ENCODE measurements at regions not wholly inside any gene's neighbourhood (a gene's known extent, or its start where the extent isn't known, plus 50 kb on each side); places are given as distances from the start of the nearest gene placed in this dataset.
A peak's percentile ranks its signal among the peaks of the same experiment; 100 is the strongest.

DNA sequence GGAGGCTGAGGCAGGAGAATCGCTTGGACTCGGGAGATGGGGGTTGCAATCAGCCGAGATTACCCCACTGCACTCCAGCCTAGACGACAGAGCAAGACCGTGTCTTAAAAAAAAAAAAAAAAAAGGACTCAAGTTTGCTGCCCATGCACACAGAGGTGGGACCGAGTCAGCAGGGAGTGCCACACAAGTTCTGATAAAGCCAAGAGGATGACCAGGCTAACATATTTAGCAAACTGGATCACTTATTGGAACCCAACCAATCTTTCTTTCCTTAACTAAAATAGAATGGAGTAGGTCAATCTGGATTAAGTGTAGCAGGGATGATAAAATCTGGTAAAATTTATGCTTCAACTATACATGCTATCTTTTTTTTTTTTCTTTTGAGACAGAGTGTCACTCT is 190.4 kb upstream of the FOXN3 start:
- no peak for DNase-seq (ENCODE audit: low read depth)

GRCh38 chr14:89603938-89604480 is 187.0 kb upstream of the FOXN3 start:
- DNase-seq (ENCODE audit: low read depth) = no peak

DNA sequence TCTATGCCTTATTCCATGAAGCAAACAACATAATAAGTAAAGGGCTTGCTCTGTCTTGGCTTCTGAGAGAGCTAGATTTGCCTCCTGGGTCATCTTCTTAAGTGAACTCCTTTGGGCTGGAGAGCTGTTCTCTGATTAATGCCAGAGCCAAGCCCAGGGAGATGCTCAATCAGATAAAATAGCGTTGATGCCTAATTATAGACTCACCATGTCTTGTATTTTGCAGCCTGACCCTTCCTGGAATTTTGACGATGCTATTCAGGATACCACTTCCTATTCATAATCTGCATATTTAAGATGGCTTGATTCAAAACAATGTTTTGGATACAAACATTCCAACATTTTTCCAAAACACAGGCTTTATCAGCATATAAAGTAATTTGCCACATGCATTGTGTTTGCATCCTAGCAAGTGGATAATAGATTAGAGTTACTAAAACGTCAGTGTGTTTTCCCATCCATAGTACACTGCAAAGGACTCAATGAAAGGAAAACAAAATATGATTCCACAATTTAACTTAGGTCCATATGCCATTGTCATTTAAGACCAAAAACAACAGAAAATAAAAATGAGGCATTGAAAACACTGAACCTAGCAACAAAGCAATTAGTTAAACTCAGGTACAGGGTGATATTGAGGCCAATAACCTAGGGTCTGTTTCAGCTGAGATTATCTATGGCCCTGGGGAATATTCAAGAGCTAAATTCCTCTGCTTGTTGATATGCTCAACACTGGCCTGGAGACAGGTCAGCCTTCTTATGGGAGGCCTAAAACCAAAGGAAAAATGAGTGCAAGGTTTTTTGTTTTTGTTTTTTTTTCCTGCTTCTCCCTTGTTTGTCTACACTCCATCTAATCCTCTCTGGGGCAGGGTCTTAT is 184.2 kb upstream of the FOXN3 start:
- DNase-seq (ENCODE audit: low read depth) = no peak

- no peak for DNase-seq (ENCODE audit: low read depth)
Observed at GRCh38 chr14:89600029-89600428, 183.0 kb upstream of the FOXN3 start.

DNA sequence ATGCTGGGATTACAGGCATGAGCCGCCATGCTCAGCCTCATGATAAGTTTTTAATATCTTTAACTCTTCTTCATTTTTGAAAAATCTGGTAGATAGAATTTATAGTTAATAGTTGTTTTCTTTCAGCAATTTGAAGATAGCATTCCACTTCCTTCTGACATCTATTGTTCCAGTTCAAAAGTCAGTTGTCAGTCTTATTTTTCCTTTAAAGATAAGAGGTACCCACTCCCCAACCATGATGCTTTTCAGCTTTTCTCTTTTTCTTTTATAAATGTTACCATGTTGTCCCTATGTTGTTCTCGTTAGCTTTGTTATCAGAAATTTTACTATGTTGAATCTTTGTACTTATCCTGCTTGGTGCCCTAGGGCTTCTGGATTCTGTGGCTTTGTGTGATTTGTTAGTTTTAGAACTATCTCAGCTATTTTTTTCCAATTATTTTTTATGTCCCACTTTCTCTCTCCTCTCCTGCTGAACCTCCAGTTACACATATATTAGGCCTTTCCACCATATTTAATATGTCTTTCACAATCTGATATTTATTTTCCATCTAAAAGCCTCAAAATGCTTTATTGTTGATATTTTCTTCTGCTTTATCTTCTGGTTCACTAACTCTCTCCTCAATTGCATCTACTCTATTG is 181.6 kb upstream of the FOXN3 start:
- peak; percentile 18 for DNase-seq (ENCODE audit: low read depth)

DNA sequence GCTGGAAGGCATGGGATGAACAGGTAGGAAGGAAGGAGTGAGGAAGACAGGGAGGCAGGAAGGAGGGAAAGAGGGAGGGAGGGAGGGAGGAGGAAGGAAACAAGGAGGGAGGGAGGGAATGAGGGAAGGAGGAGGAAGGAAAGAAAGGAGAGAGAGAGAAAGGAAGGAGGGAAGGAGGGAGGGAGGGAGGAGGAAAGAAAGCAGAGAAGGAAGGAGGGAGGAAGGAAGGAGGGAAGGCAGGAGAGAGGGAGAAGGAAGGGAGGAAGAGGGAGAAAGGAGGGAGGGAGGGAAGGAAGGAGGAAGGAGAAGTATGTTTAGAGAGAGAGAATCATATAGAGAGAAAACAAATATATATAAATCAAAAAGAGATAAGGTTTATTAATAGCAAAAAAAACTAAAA is 175.9 kb upstream of the FOXN3 start:
- no peak for DNase-seq (ENCODE audit: low read depth)

- no peak for DNase-seq (ENCODE audit: low read depth)
Observed at GRCh38 chr14:89589400-89590118, 172.5 kb upstream of the FOXN3 start.

DNA sequence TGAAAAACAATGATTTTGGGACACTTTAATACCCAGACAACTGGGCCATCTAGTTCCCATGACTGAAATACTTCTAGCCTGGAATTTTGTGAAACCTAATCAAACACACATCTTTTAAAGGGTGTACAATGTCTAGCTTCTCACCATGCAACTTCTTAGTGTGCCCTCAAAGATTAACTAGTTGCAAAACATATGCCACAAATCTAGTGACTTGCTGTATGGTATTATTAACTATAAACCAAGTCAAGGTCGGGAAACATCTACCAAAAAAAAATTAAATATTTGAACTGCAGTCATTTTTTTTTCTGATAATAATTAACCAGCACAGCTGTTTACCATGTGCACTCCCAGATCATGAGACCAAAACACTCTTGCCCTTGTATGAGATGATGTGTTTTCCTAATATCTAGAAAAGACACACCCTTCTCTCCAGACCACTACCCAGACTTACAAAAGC is 171.8 kb upstream of the FOXN3 start:
- no peak for DNase-seq (ENCODE audit: low read depth)

- DNase-seq (ENCODE audit: low read depth) = no peak
Observed at GRCh38 chr14:89588016-89588415, 171.0 kb upstream of the FOXN3 start.

DNA sequence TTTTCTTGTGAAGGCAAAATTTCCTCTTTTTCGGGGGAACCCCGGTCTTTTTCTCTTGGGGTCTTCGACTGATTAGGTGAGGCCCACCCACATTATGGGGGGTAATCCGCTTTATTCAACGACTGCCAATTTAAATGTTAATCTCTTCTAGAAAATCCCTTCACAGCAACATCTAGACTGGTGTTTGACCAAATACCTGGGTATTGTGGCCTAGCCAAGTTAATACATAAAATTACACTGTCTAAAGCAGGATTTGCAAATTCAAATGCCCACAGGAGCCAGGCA is 170.0 kb upstream of the FOXN3 start:
- no peak for DNase-seq (ENCODE audit: low read depth)

GRCh38 chr14:89586258-89587135 is 169.5 kb upstream of the FOXN3 start:
- DNase-seq (ENCODE audit: low read depth) = no peak

GRCh38 chr14:89578156-89578555 is 161.1 kb upstream of the FOXN3 start:
- no peak for DNase-seq (ENCODE audit: low read depth)

GRCh38 chr14:89576960-89577359 is 159.9 kb upstream of the FOXN3 start:
- no peak for DNase-seq (ENCODE audit: low read depth)

DNA sequence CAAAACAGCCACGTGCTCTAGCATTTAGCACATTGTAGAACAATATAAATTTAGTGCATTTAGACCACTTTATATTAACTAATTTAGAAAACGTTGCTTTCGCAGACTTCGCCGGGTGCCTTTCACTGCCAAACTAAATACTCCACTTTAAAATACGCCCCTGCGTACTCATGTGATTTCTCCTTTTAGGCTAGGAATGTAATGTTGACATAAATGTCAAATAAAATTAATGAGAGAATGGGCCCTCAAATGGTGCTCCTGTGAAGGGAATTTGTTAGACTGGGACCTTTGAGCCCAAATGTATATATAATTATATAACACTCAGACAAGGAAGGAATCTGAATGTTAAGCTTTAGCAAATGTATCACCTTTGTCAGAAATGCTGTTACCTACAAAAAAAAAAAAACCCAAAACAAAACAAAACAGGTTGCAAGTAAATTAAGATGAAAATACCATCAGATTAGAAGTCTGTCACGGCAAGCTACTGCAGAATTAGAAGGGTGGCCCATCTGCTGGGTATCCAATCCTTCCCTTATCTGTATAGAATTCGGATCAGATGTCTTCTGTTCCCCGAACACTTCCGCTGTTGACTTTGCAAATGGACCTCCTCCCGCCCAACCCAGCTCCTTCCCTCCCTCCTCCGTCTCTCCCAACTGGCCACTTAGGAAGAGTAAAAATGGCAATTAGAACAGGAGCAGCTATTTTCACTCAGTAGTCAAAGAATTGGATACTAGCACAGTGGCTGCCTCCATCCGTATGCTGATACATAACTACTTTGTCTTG is 159.3 kb upstream of the FOXN3 start:
- no peak for DNase-seq (ENCODE audit: low read depth)

DNA sequence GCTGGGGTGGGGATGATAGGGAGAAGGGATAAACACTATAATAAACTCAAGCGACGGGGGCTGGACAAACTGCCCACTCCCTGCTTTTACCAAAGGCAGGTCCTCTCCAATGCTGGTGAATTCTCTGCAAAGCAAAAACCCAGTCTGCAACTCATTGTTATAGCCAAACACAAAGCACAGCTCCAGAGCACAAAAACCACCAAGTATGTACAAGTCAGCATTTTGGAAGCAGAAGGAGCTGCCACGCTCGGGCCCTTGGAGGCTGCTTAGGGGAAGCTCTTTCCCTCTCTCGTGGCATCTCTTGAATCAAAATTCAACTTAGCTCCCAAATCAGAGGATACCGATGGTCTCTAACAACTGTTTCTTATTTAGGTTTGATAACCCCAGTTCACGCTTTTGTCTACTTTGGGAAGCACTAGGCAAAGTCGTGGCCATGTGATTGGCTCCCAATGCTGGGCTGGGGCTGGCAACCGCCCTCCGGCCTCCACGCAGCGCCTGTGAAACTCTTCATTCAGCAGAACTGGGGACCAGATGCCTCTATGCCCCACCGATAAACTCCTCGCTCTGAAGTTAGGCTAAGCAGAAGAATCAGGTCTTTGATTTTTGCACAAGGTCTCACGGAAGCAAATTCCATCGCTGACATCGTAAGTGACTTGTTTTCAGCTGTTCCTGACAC is 158.5 kb upstream of the FOXN3 start:
- no peak for DNase-seq (ENCODE audit: low read depth)

DNA sequence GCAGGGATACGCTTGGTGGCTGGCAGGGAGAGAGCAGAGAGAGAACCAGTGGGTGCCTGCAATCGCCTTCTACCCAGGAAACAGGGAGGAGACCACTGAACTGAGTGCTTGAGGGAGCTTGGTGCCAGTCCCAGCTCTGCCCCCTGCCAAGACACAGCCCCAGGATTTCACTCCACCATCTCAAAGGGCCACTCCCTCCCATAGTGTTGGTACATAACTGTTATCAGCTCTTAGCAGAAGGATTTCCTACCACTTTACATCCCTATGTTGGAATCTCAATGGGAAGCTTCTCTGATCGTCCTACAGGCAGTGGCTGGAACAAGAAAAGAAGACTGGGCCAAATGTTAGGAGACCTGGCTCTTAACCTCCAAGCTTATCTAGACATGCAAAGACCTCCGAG is 157.4 kb upstream of the FOXN3 start:
- no peak for DNase-seq (ENCODE audit: low read depth)

DNA sequence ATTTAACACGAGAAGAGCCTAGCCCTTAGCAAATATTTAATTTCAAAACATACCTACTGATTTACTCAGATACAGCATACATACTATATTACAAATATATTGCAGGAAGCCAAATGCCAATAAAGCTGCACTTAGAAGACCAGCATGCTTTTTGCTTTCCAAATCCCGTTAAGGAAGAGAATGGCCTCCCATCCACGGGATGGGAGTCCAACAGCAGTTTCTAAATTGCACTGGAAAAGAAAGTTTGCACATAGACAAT is 156.3 kb upstream of the FOXN3 start:
- DNase-seq (ENCODE audit: low read depth) = no peak

DNA sequence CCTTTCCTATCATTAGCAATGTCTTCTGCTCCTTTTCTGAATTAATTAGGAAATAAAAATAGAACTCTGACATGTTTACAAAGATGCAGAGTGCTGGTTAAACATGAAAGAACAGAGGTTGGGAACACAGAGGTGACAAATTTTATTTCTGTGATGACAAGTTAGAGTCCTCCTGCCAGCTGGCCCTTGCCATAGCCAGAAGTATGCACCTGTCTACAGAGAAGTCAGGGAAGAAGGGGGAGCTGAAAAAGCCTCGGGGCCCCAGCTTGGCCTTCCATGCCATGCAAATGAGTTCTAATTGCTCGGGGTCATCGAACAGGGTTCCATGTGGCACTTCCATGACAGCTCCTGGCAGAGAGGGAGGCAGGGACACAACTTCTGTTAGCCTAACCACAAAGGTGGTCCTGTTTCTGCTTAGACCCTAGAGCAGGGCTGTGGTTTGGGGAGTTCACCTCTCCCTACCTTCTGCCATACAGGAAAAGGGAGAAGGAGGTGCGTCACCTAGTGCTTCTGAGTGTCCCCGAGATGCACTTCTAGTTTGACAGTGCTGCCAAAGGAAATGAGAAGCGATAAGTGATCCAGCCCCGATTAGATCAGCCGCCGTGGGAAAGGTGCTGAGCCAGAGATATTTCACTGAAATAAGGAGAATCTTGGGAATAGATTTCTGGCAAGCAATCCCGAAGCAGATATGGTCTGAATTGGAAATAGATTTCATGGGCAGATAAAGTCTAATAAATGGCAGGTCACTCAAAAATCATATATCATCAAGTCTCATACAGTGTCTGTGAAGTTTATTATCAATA is 155.8 kb upstream of the FOXN3 start:
- DNase-seq (ENCODE audit: low read depth) = no peak

GRCh38 chr14:89571491-89571890 is 154.5 kb upstream of the FOXN3 start:
- no peak for DNase-seq (ENCODE audit: low read depth)
